ENCODE measurements at regions not wholly inside any gene's neighbourhood (a gene's known extent, or its start where the extent isn't known, plus 50 kb on each side); places are given as distances from the start of the nearest gene placed in this dataset.

GRCh38 chr6:19472850-19473249 lies 364.3 kb upstream of the ID4 start:
- Histone ChIP-seq H3K9me3 (no peaks in the 10 kb centered on the region), H3K27me3 (no peaks in the 10 kb centered on the region), H3K4me1 (no peaks in the 10 kb centered on the region), H3K36me3 (no peaks in the 10 kb centered on the region), H3K4me3 (no peak overlapping the region), H3K27ac (replicated peaks in 1 of 4) (no peak overlapping the region)
- peak; percentile 68 for DNase-seq (ENCODE audit: extremely low spot score)
- WGBS = 60% methylated on average over 4 of the region's 4 CpGs
- intact Hi-C loops (cut with DNase I) = no loop called here
- TF ChIP-seq EP300 (IDR thresholded peaks at IDR 0.05) (no peak), CTCF (IDR thresholded peaks at IDR 0.05) (peak in 1 of 3 experiments; percentile 18), POLR2A (IDR thresholded peaks at IDR 0.05; ENCODE audit: low read depth) (no peak), POLR2AphosphoS5 (IDR thresholded peaks at IDR 0.05) (no peak)

- H3K27ac ChIP-seq (replicated peaks in 1 of 4) = no peak overlapping the region
Measured at GRCh38 chr6:19477563-19477962, 359.6 kb upstream of the ID4 start.

GRCh38 chr6:19478273-19478672 lies 358.9 kb upstream of the ID4 start:
- Histone ChIP-seq H3K4me3 (no peak overlapping the region), H3K27me3 (no peaks in the 10 kb centered on the region), H3K36me3 (no peaks in the 10 kb centered on the region), H3K27ac (replicated peaks in 1 of 4) (no peak overlapping the region), H3K9me3 (no peaks in the 10 kb centered on the region), H3K4me1 (peaks cover 0 to 12% (median 6%) of the 10 kb centered on the region in 4 donors)
- WGBS = 78% methylated on average over 4 of the region's 4 CpGs
- peak; percentile 74 for DNase-seq (ENCODE audit: extremely low spot score)
- TF ChIP-seq POLR2A (IDR thresholded peaks at IDR 0.05; ENCODE audit: low read depth) (no peak), POLR2AphosphoS5 (IDR thresholded peaks at IDR 0.05) (no peak), EP300 (IDR thresholded peaks at IDR 0.05) (no peak), CTCF (IDR thresholded peaks at IDR 0.05) (no peak)
- intact Hi-C loops (cut with DNase I) = no loop called here

More at GRCh38 chr6:19477563-19477962, 359.6 kb upstream of the ID4 start:
- Histone ChIP-seq H3K4me3 (no peak overlapping the region), H3K36me3 (no peaks in the 10 kb centered on the region), H3K4me1 (peaks cover 0 to 12% (median 6%) of the 10 kb centered on the region in 4 donors), H3K9me3 (no peaks in the 10 kb centered on the region), H3K27me3 (no peaks in the 10 kb centered on the region)
- intact Hi-C loops (cut with DNase I) = no loop called here
- WGBS = 89% methylated on average over 1 of the region's 1 CpG
- TF ChIP-seq EP300 (IDR thresholded peaks at IDR 0.05) = no peak
- TF ChIP-seq POLR2A (IDR thresholded peaks at IDR 0.05; ENCODE audit: low read depth) = no peak
- TF ChIP-seq CTCF (IDR thresholded peaks at IDR 0.05) = no peak
- no peak for TF ChIP-seq POLR2AphosphoS5 (IDR thresholded peaks at IDR 0.05)
- peak; percentile 17 for DNase-seq (ENCODE audit: extremely low spot score)

GRCh38 chr6:19478992-19479391 lies 358.2 kb upstream of the ID4 start:
- DNase-seq (ENCODE audit: extremely low spot score) = no peak
- peaks cover 0 to 12% (median 6%) of the 10 kb centered on the region in 4 donors for H3K4me1 ChIP-seq
- H3K9me3 ChIP-seq = no peaks in the 10 kb centered on the region
- no peak overlapping the region for H3K4me3 ChIP-seq
- no peaks in the 10 kb centered on the region for H3K36me3 ChIP-seq
- intact Hi-C loops (cut with DNase I) = no loop called here
- H3K27ac ChIP-seq (replicated peaks in 1 of 4) = no peak overlapping the region
- TF ChIP-seq CTCF (IDR thresholded peaks at IDR 0.05) = no peak
- no peak for TF ChIP-seq POLR2AphosphoS5 (IDR thresholded peaks at IDR 0.05)
- no peak for TF ChIP-seq POLR2A (IDR thresholded peaks at IDR 0.05; ENCODE audit: low read depth)
- no peak for TF ChIP-seq EP300 (IDR thresholded peaks at IDR 0.05)
- H3K27me3 ChIP-seq = no peaks in the 10 kb centered on the region

GRCh38 chr6:19479551-19479950 lies 357.6 kb upstream of the ID4 start:
- H3K4me1 ChIP-seq = peaks cover 0 to 12% (median 6%) of the 10 kb centered on the region in 4 donors
- H3K4me3 ChIP-seq = no peak overlapping the region
- no peaks in the 10 kb centered on the region for H3K36me3 ChIP-seq
- H3K9me3 ChIP-seq = no peaks in the 10 kb centered on the region
- no peak overlapping the region for H3K27ac ChIP-seq (replicated peaks in 1 of 4)
- H3K27me3 ChIP-seq = no peaks in the 10 kb centered on the region
- TF ChIP-seq CTCF (IDR thresholded peaks at IDR 0.05) (no peak), POLR2AphosphoS5 (IDR thresholded peaks at IDR 0.05) (no peak), POLR2A (IDR thresholded peaks at IDR 0.05; ENCODE audit: low read depth) (no peak), EP300 (IDR thresholded peaks at IDR 0.05) (no peak)
- DNase-seq (ENCODE audit: extremely low spot score) = no peak
- intact Hi-C loops (cut with DNase I) = no loop called here

All from esophagus muscularis mucosa (tissue), 4 donors.